NT2/D1 (cell line): ENCODE measurements at regions not wholly inside any gene's neighbourhood (a gene's known extent, or its start where the extent isn't known, plus 50 kb on each side); places are given as distances from the start of the nearest gene placed in this dataset.

Source experiments
- SUZ12 ChIP-seq: IDR thresholded peaks from 2 replicates; pipeline ENCODE4 v1.6.1; 2011; ENCODE audit not compliant: insufficient read length, insufficient read depth; ENCODE audit errors: extremely low read depth
- YY1 ChIP-seq: IDR thresholded peaks from 2 replicates; pipeline ENCODE4 v1.6.1; 2011; ENCODE audit not compliant: insufficient read length, insufficient read depth
- ZNF274 ChIP-seq: IDR thresholded peaks from 2 replicates; pipeline ENCODE4 v1.6.1; 2011; ENCODE audit warnings: mild to moderate bottlenecking, low read depth, low read length

DNA sequence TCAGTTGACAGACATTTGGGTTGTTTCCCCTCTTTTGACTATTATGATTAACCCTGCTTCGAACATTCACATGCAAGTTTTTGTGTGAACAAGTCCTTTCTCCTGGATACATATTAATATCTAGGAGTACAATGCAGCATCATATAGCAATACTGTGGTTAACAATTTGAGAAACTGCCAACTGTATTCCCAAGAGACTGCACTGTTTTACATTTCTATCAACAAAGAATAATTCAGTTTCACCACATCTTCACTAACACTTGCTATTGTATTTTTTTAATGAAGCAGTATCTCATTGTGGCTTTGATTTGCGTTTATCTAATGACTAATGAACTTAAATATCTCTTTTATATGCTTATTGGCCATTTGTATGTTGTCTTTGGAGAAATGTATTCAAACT is 184.6 kb upstream of the NBEA start:
- TF ChIP-seq SUZ12: no peak
- TF ChIP-seq YY1: no peak
- no peak for TF ChIP-seq ZNF274
